Hepatocyte (in vitro differentiated cells): ENCODE measurements at regions not wholly inside any gene's neighbourhood (a gene's known extent, or its start where the extent isn't known, plus 50 kb on each side); places are given as distances from the start of the nearest gene placed in this dataset.

Experiments used
- DNase-seq: peaks from one replicate; pipeline ENCODE4 v3.0.0-alpha.2; 2016; ENCODE audit warnings: low spot score
- H2AFZ ChIP-seq: fragments of 200-600 bp; sonication (generic); 2 replicates; pipeline ENCODE4 v1.6.0; 2016; ENCODE audit warnings: antibody characterized with exemption, mild to moderate bottlenecking
- H3K27ac ChIP-seq: fragments of 200-600 bp; sonication (generic); 2 replicates; pipeline ENCODE4 v1.5.1; 2016; ENCODE audit warnings: mild to moderate bottlenecking
- H3K27me3 ChIP-seq: fragments of 200-600 bp; sonication (generic); 2 replicates; pipeline ENCODE4 v1.6.1; 2016
- H3K36me3 ChIP-seq: fragments of 200-600 bp; sonication (generic); replicated peaks from 2 replicates; pipeline ENCODE4 v1.5.1; 2016; ENCODE audit warnings: low read depth; ENCODE audit not compliant: insufficient read depth
- H3K4me1 ChIP-seq: fragments of 200-600 bp; sonication (generic); 2 replicates; pipeline ENCODE4 v1.5.1; 2016; ENCODE audit warnings: mild to moderate bottlenecking, moderate library complexity; ENCODE audit not compliant: insufficient read depth
- H3K4me2 ChIP-seq: fragments of 200-600 bp; sonication (generic); 2 replicates; pipeline ENCODE4 v1.6.0; 2016
- H3K4me3 ChIP-seq: fragments of 200-600 bp; sonication (generic); 2 replicates; pipeline ENCODE4 v1.5.1; 2016; ENCODE audit warnings: mild to moderate bottlenecking
- H3K79me2 ChIP-seq: fragments of 200-600 bp; sonication (generic); 2 replicates; pipeline ENCODE4 v1.6.0; 2017; ENCODE audit warnings: mild to moderate bottlenecking
- H3K9me2 ChIP-seq: fragments of 200-600 bp; sonication (generic); replicated peaks from 2 replicates; pipeline ENCODE4 v1.6.0; 2017; ENCODE audit warnings: mild to moderate bottlenecking; ENCODE audit not compliant: insufficient read depth
- H3K9me3 ChIP-seq: fragments of 200-600 bp; sonication (generic); 2 replicates; pipeline ENCODE4 v1.5.1; 2016; ENCODE audit warnings: low read depth, mild to moderate bottlenecking
- H4K20me1 ChIP-seq: fragments of 200-600 bp; sonication (generic); 2 replicates; pipeline ENCODE4 v1.6.0; 2016; ENCODE audit warnings: mild to moderate bottlenecking; ENCODE audit not compliant: insufficient read depth, poor library complexity, severe bottlenecking
- EZH2 ChIP-seq: fragments of 200-600 bp; sonication (generic); IDR thresholded peaks from 2 replicates; pipeline ENCODE4 v1.6.1; 2016; ENCODE audit warnings: antibody characterized with exemption, mild to moderate bottlenecking, borderline replicate concordance
- EZH2phosphoT487 ChIP-seq: fragments of 200-600 bp; sonication (generic); IDR thresholded peaks from one replicate; pipeline ENCODE4 v1.6.1; 2018; ENCODE audit warnings: antibody characterized with exemption, mild to moderate bottlenecking, low read depth, moderate library complexity; ENCODE audit not compliant: unreplicated experiment, severe bottlenecking
- whole genome bisulfite sequencing: methylation state at CpG from one replicate; pipeline ENCODE4 v1.1.6; 2016; ENCODE audit warnings: low lambda C conversion rate; ENCODE audit errors: missing lambda C conversion rate; 5-methylcytosine and 5-hydroxymethylcytosine counted together
- TF ChIP-seq, protein P1 (sequence below): fragments of 200-600 bp; sonication (generic); IDR thresholded peaks from 2 replicates; pipeline ENCODE4 v1.5.1; 2016; ENCODE audit warnings: antibody characterized with exemption, mild to moderate bottlenecking; ENCODE audit not compliant: poor library complexity

DNA sequence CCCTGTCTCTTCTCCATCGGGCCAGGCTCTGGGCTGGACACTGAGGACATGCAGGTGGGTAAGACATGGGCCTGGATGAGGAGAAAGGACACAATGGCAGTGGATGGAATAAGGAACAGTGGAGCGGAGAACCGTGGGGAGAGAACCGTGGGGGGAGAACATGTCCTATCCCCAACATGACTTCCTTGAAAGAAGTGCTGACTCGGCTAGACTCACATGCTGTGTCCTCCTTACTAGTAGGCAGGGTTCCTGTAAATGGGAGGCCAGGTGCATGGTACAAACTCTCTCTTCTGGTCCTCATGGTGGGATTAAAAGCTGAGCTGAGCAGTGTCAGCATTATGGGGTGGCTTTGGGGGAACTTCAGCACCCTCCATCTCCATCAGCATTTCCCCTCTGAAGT lies 137.4 kb upstream of the CSF3R start:
- no peak overlapping the region for H3K4me3 ChIP-seq
- no peaks in the 10 kb centered on the region for H3K9me3 ChIP-seq
- WGBS, result 83% methylated on average over 5 of the region's 5 CpGs
- H3K4me1 ChIP-seq, result no peaks in the 10 kb centered on the region
- H2AFZ ChIP-seq, result no peak overlapping the region
- DNase-seq, result no peak
- H3K9me2 ChIP-seq, result no peaks in the 10 kb centered on the region
- H3K36me3 ChIP-seq, result no peaks in the 10 kb centered on the region
- no peaks in the 10 kb centered on the region for H3K79me2 ChIP-seq
- no peak overlapping the region for H3K27ac ChIP-seq
- no peaks in the 10 kb centered on the region for H4K20me1 ChIP-seq
- H3K27me3 ChIP-seq, result no peaks in the 10 kb centered on the region
- H3K4me2 ChIP-seq, result no peak overlapping the region
- TF ChIP-seq EZH2phosphoT487 (no peak), EZH2 (no peak)
- TF ChIP-seq, protein P1, sequence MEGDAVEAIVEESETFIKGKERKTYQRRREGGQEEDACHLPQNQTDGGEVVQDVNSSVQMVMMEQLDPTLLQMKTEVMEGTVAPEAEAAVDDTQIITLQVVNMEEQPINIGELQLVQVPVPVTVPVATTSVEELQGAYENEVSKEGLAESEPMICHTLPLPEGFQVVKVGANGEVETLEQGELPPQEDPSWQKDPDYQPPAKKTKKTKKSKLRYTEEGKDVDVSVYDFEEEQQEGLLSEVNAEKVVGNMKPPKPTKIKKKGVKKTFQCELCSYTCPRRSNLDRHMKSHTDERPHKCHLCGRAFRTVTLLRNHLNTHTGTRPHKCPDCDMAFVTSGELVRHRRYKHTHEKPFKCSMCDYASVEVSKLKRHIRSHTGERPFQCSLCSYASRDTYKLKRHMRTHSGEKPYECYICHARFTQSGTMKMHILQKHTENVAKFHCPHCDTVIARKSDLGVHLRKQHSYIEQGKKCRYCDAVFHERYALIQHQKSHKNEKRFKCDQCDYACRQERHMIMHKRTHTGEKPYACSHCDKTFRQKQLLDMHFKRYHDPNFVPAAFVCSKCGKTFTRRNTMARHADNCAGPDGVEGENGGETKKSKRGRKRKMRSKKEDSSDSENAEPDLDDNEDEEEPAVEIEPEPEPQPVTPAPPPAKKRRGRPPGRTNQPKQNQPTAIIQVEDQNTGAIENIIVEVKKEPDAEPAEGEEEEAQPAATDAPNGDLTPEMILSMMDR, result no peak

DNA sequence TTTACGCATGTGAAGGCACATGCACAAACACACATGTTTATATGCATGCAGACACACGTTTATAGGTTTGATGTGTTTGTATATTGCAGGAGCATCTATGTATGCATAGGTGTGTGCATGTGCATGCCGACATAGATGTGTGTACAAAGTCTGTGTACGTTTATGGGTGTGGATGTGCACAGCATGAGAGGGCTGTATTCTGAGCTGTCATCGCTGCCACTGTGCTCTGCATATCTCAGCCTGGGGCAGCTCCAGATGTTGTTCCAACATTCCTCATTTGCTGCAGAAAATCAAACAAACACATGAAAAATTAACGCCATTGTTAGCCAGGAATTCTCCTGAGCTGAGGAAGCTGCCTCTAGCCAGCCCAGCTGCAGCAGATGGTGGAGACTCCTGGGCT lies 132.3 kb upstream of the CSF3R start:
- no peak overlapping the region for H3K4me2 ChIP-seq
- no peaks in the 10 kb centered on the region for H4K20me1 ChIP-seq
- H3K9me3 ChIP-seq, result no peaks in the 10 kb centered on the region
- no peak for DNase-seq
- no peak overlapping the region for H3K4me3 ChIP-seq
- H3K79me2 ChIP-seq, result no peaks in the 10 kb centered on the region
- H2AFZ ChIP-seq, result no peak overlapping the region
- H3K27ac ChIP-seq, result no peak overlapping the region
- WGBS, result 82% methylated on average over 6 of the region's 6 CpGs
- TF ChIP-seq EZH2, result no peak
- TF ChIP-seq, protein P1, result no peak
- no peak for TF ChIP-seq EZH2phosphoT487
- H3K27me3 ChIP-seq, result no peaks in the 10 kb centered on the region
- no peaks in the 10 kb centered on the region for H3K9me2 ChIP-seq
- H3K4me1 ChIP-seq, result no peaks in the 10 kb centered on the region
- H3K36me3 ChIP-seq, result no peaks in the 10 kb centered on the region

DNA sequence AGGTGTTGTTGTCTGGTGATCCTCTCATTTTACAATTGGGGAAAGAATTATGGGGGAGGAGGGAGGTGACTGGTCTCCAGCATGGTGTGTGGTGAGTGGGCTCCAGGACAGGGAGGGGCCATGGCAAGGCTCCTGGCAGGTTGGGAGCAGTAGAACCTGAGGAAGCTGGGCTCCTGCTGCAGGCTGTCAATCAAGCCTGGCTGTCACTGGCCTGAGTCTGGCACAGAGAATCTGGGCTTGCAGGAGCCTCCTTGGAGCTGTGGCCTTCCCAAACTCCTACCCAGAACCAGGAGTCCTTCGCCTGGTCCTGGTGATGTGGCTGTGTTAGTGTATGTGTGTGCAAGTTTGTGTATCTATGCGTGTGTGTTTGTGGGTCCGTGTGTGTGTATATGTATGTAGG lies 131.9 kb upstream of the CSF3R start:
- H4K20me1 ChIP-seq, result no peaks in the 10 kb centered on the region
- no peaks in the 10 kb centered on the region for H3K4me1 ChIP-seq
- no peaks in the 10 kb centered on the region for H3K79me2 ChIP-seq
- no peaks in the 10 kb centered on the region for H3K27me3 ChIP-seq
- H3K4me3 ChIP-seq, result no peak overlapping the region
- no peaks in the 10 kb centered on the region for H3K36me3 ChIP-seq
- no peak overlapping the region for H3K4me2 ChIP-seq
- no peak overlapping the region for H3K27ac ChIP-seq
- H3K9me3 ChIP-seq, result no peaks in the 10 kb centered on the region
- no peaks in the 10 kb centered on the region for H3K9me2 ChIP-seq
- 89% methylated on average over 3 of the region's 3 CpGs for WGBS
- TF ChIP-seq, protein P1, result no peak
- TF ChIP-seq EZH2, result no peak
- TF ChIP-seq EZH2phosphoT487, result no peak
- no peak overlapping the region for H2AFZ ChIP-seq
- no peak for DNase-seq

DNA sequence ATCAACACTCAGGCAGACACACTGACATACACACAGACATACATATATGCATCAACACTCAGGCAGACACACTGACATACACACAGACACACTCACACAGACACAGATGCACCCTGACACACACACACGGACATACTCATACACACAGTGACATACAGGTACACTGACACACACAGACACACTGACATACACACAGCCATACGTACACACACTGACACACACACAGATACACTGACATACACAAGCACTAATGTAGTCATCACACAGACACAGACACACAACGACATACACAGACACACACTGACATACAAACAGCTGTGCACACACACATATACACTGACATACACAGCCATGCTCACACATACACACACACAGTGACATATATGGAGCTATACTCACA lies 131.0 kb upstream of the CSF3R start:
- Histone ChIP-seq H3K4me3 (no peak overlapping the region), H3K27me3 (no peaks in the 10 kb centered on the region), H3K27ac (no peak overlapping the region), H4K20me1 (no peaks in the 10 kb centered on the region), H3K4me1 (no peaks in the 10 kb centered on the region), H3K9me2 (no peaks in the 10 kb centered on the region), H3K79me2 (no peaks in the 10 kb centered on the region), H3K9me3 (no peaks in the 10 kb centered on the region), H2AFZ (no peak overlapping the region), H3K36me3 (no peaks in the 10 kb centered on the region), H3K4me2 (no peak overlapping the region)
- no peak for DNase-seq
- 88% methylated on average over 3 of the region's 3 CpGs for WGBS
- TF ChIP-seq EZH2phosphoT487 (no peak), EZH2 (no peak)
- TF ChIP-seq, protein P1, result no peak
